GM13976 (cell line): ENCODE measurements at regions not wholly inside any gene's neighbourhood (a gene's known extent, or its start where the extent isn't known, plus 50 kb on each side); places are given as distances from the start of the nearest gene placed in this dataset.

Experiments used
- DNase-seq: peaks from one replicate; pipeline ENCODE4 v3.0.0; 2012; ENCODE audit warnings: low spot score
- in situ Hi-C: fragments of 300-500 bp; cut with MboI; formaldehyde crosslinking; loops from one replicate; pipeline ENCODE4 v1.12.0; 2022; ENCODE audit warnings: low sequenced_read_pairs, mixed read lengths, inconsistent platforms; ENCODE audit not compliant: unreplicated experiment
- TF ChIP-seq, protein P1 (sequence below): IDR thresholded peaks from 2 replicates; pipeline ENCODE4 v1.5.1; 2012; ENCODE audit warnings: borderline replicate concordance, mild to moderate bottlenecking; ENCODE audit not compliant: insufficient read depth; ENCODE audit errors: extremely low read depth, missing control alignments, control extremely low read depth

DNA sequence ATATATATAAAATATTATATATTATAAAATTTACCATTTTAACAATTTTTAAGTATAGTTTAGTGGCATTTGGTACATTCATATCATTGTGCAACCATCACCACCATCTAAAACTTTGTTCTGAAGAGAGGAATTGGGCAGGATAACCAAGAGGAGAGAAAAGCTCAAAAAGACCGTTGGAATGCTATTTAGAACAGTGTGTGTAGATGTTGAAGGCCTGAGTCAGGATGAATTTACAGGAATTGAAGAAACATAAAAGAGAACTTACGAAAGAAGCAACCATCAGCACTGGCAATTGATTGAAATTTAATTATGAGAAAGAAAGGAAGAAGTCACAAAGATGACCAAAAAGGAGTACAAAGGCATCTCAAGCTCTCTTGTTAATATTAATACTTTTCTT lies 196.9 kb upstream of the PWP1 start:
- in situ Hi-C loops: no loop called here
- DNase-seq: no peak
- TF ChIP-seq, protein P1, sequence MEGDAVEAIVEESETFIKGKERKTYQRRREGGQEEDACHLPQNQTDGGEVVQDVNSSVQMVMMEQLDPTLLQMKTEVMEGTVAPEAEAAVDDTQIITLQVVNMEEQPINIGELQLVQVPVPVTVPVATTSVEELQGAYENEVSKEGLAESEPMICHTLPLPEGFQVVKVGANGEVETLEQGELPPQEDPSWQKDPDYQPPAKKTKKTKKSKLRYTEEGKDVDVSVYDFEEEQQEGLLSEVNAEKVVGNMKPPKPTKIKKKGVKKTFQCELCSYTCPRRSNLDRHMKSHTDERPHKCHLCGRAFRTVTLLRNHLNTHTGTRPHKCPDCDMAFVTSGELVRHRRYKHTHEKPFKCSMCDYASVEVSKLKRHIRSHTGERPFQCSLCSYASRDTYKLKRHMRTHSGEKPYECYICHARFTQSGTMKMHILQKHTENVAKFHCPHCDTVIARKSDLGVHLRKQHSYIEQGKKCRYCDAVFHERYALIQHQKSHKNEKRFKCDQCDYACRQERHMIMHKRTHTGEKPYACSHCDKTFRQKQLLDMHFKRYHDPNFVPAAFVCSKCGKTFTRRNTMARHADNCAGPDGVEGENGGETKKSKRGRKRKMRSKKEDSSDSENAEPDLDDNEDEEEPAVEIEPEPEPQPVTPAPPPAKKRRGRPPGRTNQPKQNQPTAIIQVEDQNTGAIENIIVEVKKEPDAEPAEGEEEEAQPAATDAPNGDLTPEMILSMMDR: no peak

DNA sequence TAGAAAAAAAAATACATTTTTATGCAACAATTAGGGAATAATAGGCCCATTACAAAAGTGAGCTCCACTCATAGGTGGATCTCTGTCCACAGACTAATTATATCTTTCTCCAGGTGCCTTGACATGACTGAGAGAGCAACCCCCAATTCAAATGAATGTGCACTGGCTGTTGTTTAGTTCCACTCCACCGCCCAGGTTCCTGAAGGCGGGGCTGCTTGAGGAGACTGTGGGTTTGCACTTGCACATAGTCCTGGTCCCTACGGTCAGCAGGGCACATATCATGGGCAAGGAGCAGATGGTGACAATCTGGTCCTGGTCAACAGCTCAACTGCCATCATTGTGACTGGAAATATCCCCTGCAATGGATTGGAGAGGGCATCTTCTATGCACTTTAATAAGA lies 195.6 kb upstream of the PWP1 start:
- in situ Hi-C loops: no loop called here
- DNase-seq: no peak
- TF ChIP-seq, protein P1: no peak

DNA sequence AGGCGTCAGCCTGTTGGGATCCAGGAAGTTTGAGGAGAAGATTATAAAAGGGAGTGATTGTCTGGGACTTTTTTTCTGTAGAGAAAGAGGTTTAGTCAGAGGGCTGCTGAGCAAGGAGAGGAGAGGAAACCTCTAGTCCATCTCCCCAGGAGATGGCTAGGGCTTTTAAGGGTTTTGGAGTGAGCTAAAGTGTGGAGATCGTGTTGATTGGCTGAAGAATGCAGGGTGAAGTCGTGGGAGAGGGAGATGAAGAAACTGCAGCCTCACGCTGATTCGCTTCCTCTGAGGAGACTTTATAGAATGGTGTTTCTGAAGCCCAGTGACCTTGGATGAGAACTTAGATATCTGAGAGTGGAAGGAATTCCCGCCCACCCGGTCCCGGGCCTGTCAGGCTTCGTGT lies 193.7 kb upstream of the PWP1 start:
- no peak for DNase-seq
- TF ChIP-seq, protein P1: no peak
- in situ Hi-C loops: no loop called here

DNA sequence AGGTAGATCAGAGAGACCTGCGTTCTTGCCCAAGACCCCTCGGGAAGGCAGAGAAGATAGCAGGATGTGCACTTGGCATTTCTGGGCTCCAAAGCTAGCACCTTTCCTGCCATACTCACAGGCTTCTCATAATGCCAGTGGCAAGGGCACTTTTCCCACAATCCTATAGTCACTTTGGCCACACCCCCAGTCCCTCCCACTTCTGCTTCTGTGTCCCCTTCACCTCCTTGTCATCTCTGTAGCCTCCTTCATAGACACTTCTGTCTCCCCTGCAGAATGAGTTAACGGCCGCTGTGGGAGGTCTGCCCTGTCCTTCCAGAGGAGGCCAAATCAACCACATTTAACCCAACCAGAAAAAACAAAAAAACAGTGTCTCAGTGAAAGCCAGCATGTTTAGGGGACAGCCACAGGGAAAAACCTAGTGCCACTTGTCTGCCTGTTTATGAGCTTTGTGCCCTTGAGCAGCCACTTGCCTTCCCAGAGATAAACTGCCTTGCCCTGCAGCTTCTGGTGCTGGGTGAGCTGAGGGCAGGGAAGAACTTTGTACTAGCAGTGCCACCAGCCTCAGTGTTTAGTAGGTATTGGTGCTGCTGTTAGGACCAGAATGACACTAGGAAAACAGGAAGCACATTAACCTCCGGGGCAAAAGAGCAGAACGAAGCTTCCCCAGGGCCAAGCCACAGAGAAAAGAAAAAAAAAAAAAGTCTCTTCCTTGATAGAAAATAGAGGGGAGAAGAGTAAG lies 193.0 kb upstream of the PWP1 start:
- DNase-seq: no peak
- in situ Hi-C loops: no loop called here
- TF ChIP-seq, protein P1: no peak

DNA sequence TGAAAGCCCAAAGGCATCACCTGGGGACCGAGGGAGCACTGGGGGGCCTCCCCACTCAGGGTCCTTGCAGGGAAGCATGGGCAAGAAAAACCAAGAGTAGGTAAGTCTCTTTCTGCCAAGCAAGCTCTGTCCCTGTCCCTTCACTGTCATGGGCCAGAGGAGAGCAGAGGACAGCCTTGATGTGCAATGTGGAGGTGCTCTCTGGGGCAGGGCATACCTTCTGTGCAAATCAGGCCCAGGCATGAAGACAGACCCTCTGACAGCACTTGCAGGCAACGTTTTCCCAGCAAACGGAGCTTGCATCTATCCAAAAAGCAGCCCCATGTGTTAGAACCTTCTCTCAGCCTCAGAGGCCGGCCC lies 192.5 kb upstream of the PWP1 start:
- in situ Hi-C loops: no loop called here
- DNase-seq: no peak
- TF ChIP-seq, protein P1: no peak

DNA sequence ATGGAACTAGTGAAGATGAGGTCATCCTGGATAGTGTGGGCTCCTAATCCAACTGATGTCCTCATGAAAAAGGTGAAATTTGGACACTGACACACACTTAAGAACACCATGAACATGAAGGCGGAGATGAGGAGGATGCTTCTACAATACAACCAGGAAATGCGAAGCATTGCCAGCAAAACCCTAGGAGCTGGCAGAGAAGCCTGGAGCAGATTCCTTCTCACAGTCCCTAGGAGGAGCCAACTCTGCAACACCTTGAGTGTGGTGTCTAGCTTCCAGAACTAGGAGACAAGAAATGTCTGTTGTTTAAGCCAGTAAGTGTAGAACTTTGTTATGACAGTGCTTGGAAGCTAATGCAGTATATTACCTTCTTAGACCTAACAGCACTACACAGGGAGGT lies 191.9 kb upstream of the PWP1 start:
- TF ChIP-seq, protein P1: no peak
- in situ Hi-C loops: no loop called here
- no peak for DNase-seq
